LHCN-M2 (cell line): ENCODE measurements at regions not wholly inside any gene's neighbourhood (a gene's known extent, or its start where the extent isn't known, plus 50 kb on each side); places are given as distances from the start of the nearest gene placed in this dataset.
A peak's percentile ranks its signal among the peaks of the same experiment; 100 is the strongest.

ENCODE experiments used
- DNase-seq: peaks from one replicate; pipeline ENCODE4 v3.0.0-alpha.2; 2012; ENCODE audit warnings: low read depth

GRCh38 chr2:200725596-200725995 is 86.1 kb upstream of the BZW1 start:
- no peak for DNase-seq

- peak; percentile 50 for DNase-seq
These were observed 83.1 kb upstream of the BZW1 start for GRCh38 chr2:200728630-200729029.

- no peak for DNase-seq
These were observed 81.4 kb upstream of the BZW1 start for GRCh38 chr2:200730302-200730701.

- no peak for DNase-seq
These were observed 80.8 kb upstream of the BZW1 start for GRCh38 chr2:200730960-200731359.

- no peak for DNase-seq
These were observed 78.8 kb upstream of the BZW1 start for GRCh38 chr2:200732866-200733265.

GRCh38 chr2:200733713-200734198 is 78.0 kb upstream of the BZW1 start:
- no peak for DNase-seq

- peak; percentile 33 for DNase-seq
These were observed 76.6 kb upstream of the BZW1 start for GRCh38 chr2:200735061-200735460.

- DNase-seq = no peak
These were observed 75.0 kb upstream of the BZW1 start for GRCh38 chr2:200736646-200737274.

- no peak for DNase-seq
These were observed 74.1 kb upstream of the BZW1 start for GRCh38 chr2:200737585-200737984.

- DNase-seq = no peak
These were observed 73.1 kb upstream of the BZW1 start for GRCh38 chr2:200738590-200738989.

GRCh38 chr2:200740907-200741306 is 70.8 kb upstream of the BZW1 start:
- no peak for DNase-seq

GRCh38 chr2:200741468-200742202 is 70.1 kb upstream of the BZW1 start:
- no peak for DNase-seq

- no peak for DNase-seq
These were observed 69.3 kb upstream of the BZW1 start for GRCh38 chr2:200742426-200742825.

- DNase-seq = no peak
These were observed 68.6 kb upstream of the BZW1 start for GRCh38 chr2:200743042-200743676.

- no peak for DNase-seq
These were observed 67.5 kb upstream of the BZW1 start for GRCh38 chr2:200744201-200744602.

GRCh38 chr2:200746301-200746700 is 65.4 kb upstream of the BZW1 start:
- DNase-seq = no peak

- DNase-seq = peak; percentile 84
These were observed 63.8 kb upstream of the BZW1 start for GRCh38 chr2:200747668-200748618.

GRCh38 chr2:200748779-200749178 is 62.9 kb upstream of the BZW1 start:
- DNase-seq = no peak

- DNase-seq = no peak
These were observed 61.9 kb upstream of the BZW1 start for GRCh38 chr2:200749631-200750322.

GRCh38 chr2:200750323-200750910 is 61.3 kb upstream of the BZW1 start:
- no peak for DNase-seq

GRCh38 chr2:200751786-200752185 is 59.9 kb upstream of the BZW1 start:
- no peak for DNase-seq
